ENCODE measurements at regions not wholly inside any gene's neighbourhood (a gene's known extent, or its start where the extent isn't known, plus 50 kb on each side); places are given as distances from the start of the nearest gene placed in this dataset.

- DNase-seq (ENCODE audit: low read depth): no peak
Measured at GRCh38 chr10:25661632-25662031, 272.4 kb upstream of the MYO3A start.

- DNase-seq (ENCODE audit: low read depth): no peak
Measured at GRCh38 chr10:25666276-25666675, 267.8 kb upstream of the MYO3A start.

GRCh38 chr10:25675204-25675603, 258.8 kb upstream of the MYO3A start:
- DNase-seq (ENCODE audit: low read depth): no peak

- no peak for DNase-seq (ENCODE audit: low read depth)
Measured at GRCh38 chr10:25675615-25676014, 258.4 kb upstream of the MYO3A start.

GRCh38 chr10:25678220-25678619, 255.8 kb upstream of the MYO3A start:
- DNase-seq (ENCODE audit: low read depth): no peak

GRCh38 chr10:25678666-25679065, 255.4 kb upstream of the MYO3A start:
- no peak for DNase-seq (ENCODE audit: low read depth)

GRCh38 chr10:25682203-25682851, 251.7 kb upstream of the MYO3A start:
- DNase-seq (ENCODE audit: low read depth): no peak

GRCh38 chr10:25683344-25683743, 250.7 kb upstream of the MYO3A start:
- no peak for DNase-seq (ENCODE audit: low read depth)

- DNase-seq (ENCODE audit: low read depth): no peak
Measured at GRCh38 chr10:25687521-25687920, 246.5 kb upstream of the MYO3A start.

- no peak for DNase-seq (ENCODE audit: low read depth)
Measured at GRCh38 chr10:25689346-25690100, 244.5 kb upstream of the MYO3A start.

GRCh38 chr10:25692761-25693160, 241.3 kb upstream of the MYO3A start:
- no peak for DNase-seq (ENCODE audit: low read depth)

- no peak for DNase-seq (ENCODE audit: low read depth)
Measured at GRCh38 chr10:25694206-25694933, 239.7 kb upstream of the MYO3A start.

GRCh38 chr10:25694971-25695370, 239.1 kb upstream of the MYO3A start:
- no peak for DNase-seq (ENCODE audit: low read depth)

GRCh38 chr10:25695586-25695985, 238.4 kb upstream of the MYO3A start:
- no peak for DNase-seq (ENCODE audit: low read depth)

GRCh38 chr10:25696013-25696708, 237.9 kb upstream of the MYO3A start:
- DNase-seq (ENCODE audit: low read depth): no peak

GRCh38 chr10:25697412-25697811, 236.6 kb upstream of the MYO3A start:
- no peak for DNase-seq (ENCODE audit: low read depth)

- DNase-seq (ENCODE audit: low read depth): no peak
Measured at GRCh38 chr10:25698638-25699037, 235.4 kb upstream of the MYO3A start.

- no peak for DNase-seq (ENCODE audit: low read depth)
Measured at GRCh38 chr10:25699631-25700030, 234.4 kb upstream of the MYO3A start.

GRCh38 chr10:25701652-25702051, 232.4 kb upstream of the MYO3A start:
- DNase-seq (ENCODE audit: low read depth): no peak

- no peak for DNase-seq (ENCODE audit: low read depth)
Measured at GRCh38 chr10:25704622-25705021, 229.4 kb upstream of the MYO3A start.

GRCh38 chr10:25707572-25707971, 226.5 kb upstream of the MYO3A start:
- DNase-seq (ENCODE audit: low read depth): no peak

GRCh38 chr10:25707976-25708671, 225.9 kb upstream of the MYO3A start:
- DNase-seq (ENCODE audit: low read depth): no peak

Data from stimulated activated CD8-positive, alpha-beta memory T cell treated with anti-CD3 and anti-CD28 coated beads, Interleukin-12 subunit alpha, Interleukin-12 subunit beta, amount 100 ng/mL, for 4 hours (primary cell).